IPS-18a (cell line): ENCODE measurements at regions not wholly inside any gene's neighbourhood (a gene's known extent, or its start where the extent isn't known, plus 50 kb on each side); places are given as distances from the start of the nearest gene placed in this dataset.

Experiments used
- H3K27ac ChIP-seq: one replicate; pipeline ENCODE4 v1.5.1; 2013; ENCODE audit warnings: low read length
- H3K27me3 ChIP-seq: one replicate; pipeline ENCODE4 v1.6.1; 2013; ENCODE audit warnings: mild to moderate bottlenecking, low read length; ENCODE audit not compliant: control insufficient read depth, insufficient read depth
- H3K36me3 ChIP-seq: one replicate; pipeline ENCODE4 v1.6.1; 2013; ENCODE audit warnings: low read depth, low read length; ENCODE audit not compliant: control insufficient read depth
- H3K4me1 ChIP-seq: one replicate; pipeline ENCODE4 v1.6.1; 2013; ENCODE audit warnings: low read depth, low read length; ENCODE audit not compliant: control insufficient read depth
- H3K4me3 ChIP-seq: one replicate; pipeline ENCODE4 v1.5.1; 2013; ENCODE audit warnings: low read length
- H3K9ac ChIP-seq: one replicate; pipeline ENCODE4 v1.6.1; 2013; ENCODE audit warnings: mild to moderate bottlenecking, low read length, moderate library complexity
- H3K9me3 ChIP-seq: one replicate; pipeline ENCODE4 v1.6.1; 2013; ENCODE audit warnings: low read depth, low read length; ENCODE audit not compliant: control insufficient read depth

- H3K36me3 ChIP-seq = no peaks in the 10 kb centered on the region
- H3K9me3 ChIP-seq = no peaks in the 10 kb centered on the region
- H3K27ac ChIP-seq = no peak overlapping the region
- no peak overlapping the region for H3K4me3 ChIP-seq
- no peaks in the 10 kb centered on the region for H3K27me3 ChIP-seq
- H3K9ac ChIP-seq = no peak overlapping the region
- H3K4me1 ChIP-seq = no peaks in the 10 kb centered on the region
Measured at GRCh38 chr12:4847713-4848112, 62.0 kb upstream of the KCNA1 start.

GRCh38 chr12:4849115-4849541 is 60.6 kb upstream of the KCNA1 start:
- H3K4me3 ChIP-seq = no peak overlapping the region
- no peaks in the 10 kb centered on the region for H3K4me1 ChIP-seq
- H3K9ac ChIP-seq = no peak overlapping the region
- H3K27ac ChIP-seq = no peak overlapping the region
- H3K36me3 ChIP-seq = no peaks in the 10 kb centered on the region
- no peaks in the 10 kb centered on the region for H3K9me3 ChIP-seq
- H3K27me3 ChIP-seq = no peaks in the 10 kb centered on the region

GRCh38 chr12:4849795-4850345 is 59.8 kb upstream of the KCNA1 start:
- Histone ChIP-seq H3K9me3 (no peaks in the 10 kb centered on the region), H3K4me3 (no peak overlapping the region), H3K36me3 (no peaks in the 10 kb centered on the region), H3K27ac (no peak overlapping the region), H3K4me1 (no peaks in the 10 kb centered on the region), H3K27me3 (no peaks in the 10 kb centered on the region), H3K9ac (no peak overlapping the region)

- Histone ChIP-seq H3K36me3 (no peaks in the 10 kb centered on the region), H3K4me1 (no peaks in the 10 kb centered on the region), H3K27ac (no peak overlapping the region), H3K9ac (no peak overlapping the region), H3K9me3 (no peaks in the 10 kb centered on the region), H3K4me3 (no peak overlapping the region), H3K27me3 (no peaks in the 10 kb centered on the region)
Measured at GRCh38 chr12:4850857-4851380, 58.8 kb upstream of the KCNA1 start.

- Histone ChIP-seq H3K36me3 (no peaks in the 10 kb centered on the region), H3K27me3 (peaks cover 5% of the 10 kb centered on the region), H3K4me1 (no peaks in the 10 kb centered on the region), H3K4me3 (no peak overlapping the region), H3K9ac (no peak overlapping the region), H3K9me3 (no peaks in the 10 kb centered on the region), H3K27ac (no peak overlapping the region)
Measured at GRCh38 chr12:4852308-4852707, 57.4 kb upstream of the KCNA1 start.

GRCh38 chr12:4852911-4853310 is 56.8 kb upstream of the KCNA1 start:
- H3K9me3 ChIP-seq = no peaks in the 10 kb centered on the region
- H3K36me3 ChIP-seq = no peaks in the 10 kb centered on the region
- H3K4me3 ChIP-seq = no peak overlapping the region
- H3K27ac ChIP-seq = no peak overlapping the region
- peaks cover 6% of the 10 kb centered on the region for H3K27me3 ChIP-seq
- H3K4me1 ChIP-seq = peaks cover 3% of the 10 kb centered on the region
- no peak overlapping the region for H3K9ac ChIP-seq

- peaks cover 3% of the 10 kb centered on the region for H3K4me1 ChIP-seq
- H3K9ac ChIP-seq = no peak overlapping the region
- H3K27ac ChIP-seq = no peak overlapping the region
- no peaks in the 10 kb centered on the region for H3K9me3 ChIP-seq
- H3K27me3 ChIP-seq = peaks cover 21% of the 10 kb centered on the region
- H3K36me3 ChIP-seq = no peaks in the 10 kb centered on the region
- H3K4me3 ChIP-seq = no peak overlapping the region
Measured at GRCh38 chr12:4855121-4855924, 54.4 kb upstream of the KCNA1 start.

- Histone ChIP-seq H3K9ac (no peak overlapping the region), H3K4me3 (no peak overlapping the region), H3K36me3 (no peaks in the 10 kb centered on the region), H3K9me3 (no peaks in the 10 kb centered on the region), H3K4me1 (peaks cover 3% of the 10 kb centered on the region), H3K27ac (no peak overlapping the region), H3K27me3 (peaks cover 21% of the 10 kb centered on the region)
Measured at GRCh38 chr12:4856596-4856995, 53.1 kb upstream of the KCNA1 start.

GRCh38 chr12:4857472-4858291 is 52.0 kb upstream of the KCNA1 start:
- Histone ChIP-seq H3K4me3 (peak overlapping the region; percentile 27), H3K9ac (no peak overlapping the region), H3K27me3 (peaks cover 21% of the 10 kb centered on the region)

GRCh38 chr12:4858386-4858785 is 51.3 kb upstream of the KCNA1 start:
- no peak overlapping the region for H3K9ac ChIP-seq
- peak overlapping the region; percentile 27 for H3K4me3 ChIP-seq
- no peaks in the 10 kb centered on the region for H3K9me3 ChIP-seq
- no peak overlapping the region for H3K27ac ChIP-seq
- H3K4me1 ChIP-seq = peaks cover 3% of the 10 kb centered on the region
- no peaks in the 10 kb centered on the region for H3K36me3 ChIP-seq
- peaks cover 21% of the 10 kb centered on the region for H3K27me3 ChIP-seq

More at GRCh38 chr12:4857472-4858291, 52.0 kb upstream of the KCNA1 start:
- H3K9me3 ChIP-seq = no peaks in the 10 kb centered on the region
- H3K36me3 ChIP-seq = no peaks in the 10 kb centered on the region
- peaks cover 3% of the 10 kb centered on the region for H3K4me1 ChIP-seq
- H3K27ac ChIP-seq = no peak overlapping the region

GRCh38 chr12:4859478-4860210 is 50.1 kb upstream of the KCNA1 start:
- no peaks in the 10 kb centered on the region for H3K9me3 ChIP-seq
- H3K27ac ChIP-seq = no peak overlapping the region
- no peak overlapping the region for H3K4me3 ChIP-seq
- H3K27me3 ChIP-seq = peaks cover 21% of the 10 kb centered on the region
- peaks cover 3% of the 10 kb centered on the region for H3K4me1 ChIP-seq
- H3K9ac ChIP-seq = no peak overlapping the region
- no peaks in the 10 kb centered on the region for H3K36me3 ChIP-seq
